Hepatocyte (in vitro differentiated cells): ENCODE measurements at regions not wholly inside any gene's neighbourhood (a gene's known extent, or its start where the extent isn't known, plus 50 kb on each side); places are given as distances from the start of the nearest gene placed in this dataset.

Experiments used
- DNase-seq: peaks from one replicate; pipeline ENCODE4 v3.0.0-alpha.2; 2016; ENCODE audit warnings: low spot score
- H2AFZ ChIP-seq: fragments of 200-600 bp; sonication (generic); 2 replicates; pipeline ENCODE4 v1.6.0; 2016; ENCODE audit warnings: antibody characterized with exemption, mild to moderate bottlenecking
- H3K27ac ChIP-seq: fragments of 200-600 bp; sonication (generic); 2 replicates; pipeline ENCODE4 v1.5.1; 2016; ENCODE audit warnings: mild to moderate bottlenecking
- H3K27me3 ChIP-seq: fragments of 200-600 bp; sonication (generic); 2 replicates; pipeline ENCODE4 v1.6.1; 2016
- H3K36me3 ChIP-seq: fragments of 200-600 bp; sonication (generic); replicated peaks from 2 replicates; pipeline ENCODE4 v1.5.1; 2016; ENCODE audit warnings: low read depth; ENCODE audit not compliant: insufficient read depth
- H3K4me1 ChIP-seq: fragments of 200-600 bp; sonication (generic); 2 replicates; pipeline ENCODE4 v1.5.1; 2016; ENCODE audit warnings: mild to moderate bottlenecking, moderate library complexity; ENCODE audit not compliant: insufficient read depth
- H3K4me2 ChIP-seq: fragments of 200-600 bp; sonication (generic); 2 replicates; pipeline ENCODE4 v1.6.0; 2016
- H3K4me3 ChIP-seq: fragments of 200-600 bp; sonication (generic); 2 replicates; pipeline ENCODE4 v1.5.1; 2016; ENCODE audit warnings: mild to moderate bottlenecking
- H3K79me2 ChIP-seq: fragments of 200-600 bp; sonication (generic); 2 replicates; pipeline ENCODE4 v1.6.0; 2017; ENCODE audit warnings: mild to moderate bottlenecking
- H3K9me2 ChIP-seq: fragments of 200-600 bp; sonication (generic); replicated peaks from 2 replicates; pipeline ENCODE4 v1.6.0; 2017; ENCODE audit warnings: mild to moderate bottlenecking; ENCODE audit not compliant: insufficient read depth
- H3K9me3 ChIP-seq: fragments of 200-600 bp; sonication (generic); 2 replicates; pipeline ENCODE4 v1.5.1; 2016; ENCODE audit warnings: low read depth, mild to moderate bottlenecking
- H4K20me1 ChIP-seq: fragments of 200-600 bp; sonication (generic); 2 replicates; pipeline ENCODE4 v1.6.0; 2016; ENCODE audit warnings: mild to moderate bottlenecking; ENCODE audit not compliant: insufficient read depth, poor library complexity, severe bottlenecking
- CTCF ChIP-seq: fragments of 200-600 bp; sonication (generic); IDR thresholded peaks from 2 replicates; pipeline ENCODE4 v1.5.1; 2016; ENCODE audit warnings: antibody characterized with exemption, mild to moderate bottlenecking; ENCODE audit not compliant: poor library complexity
- EZH2 ChIP-seq: fragments of 200-600 bp; sonication (generic); IDR thresholded peaks from 2 replicates; pipeline ENCODE4 v1.6.1; 2016; ENCODE audit warnings: antibody characterized with exemption, mild to moderate bottlenecking, borderline replicate concordance
- EZH2phosphoT487 ChIP-seq: fragments of 200-600 bp; sonication (generic); IDR thresholded peaks from one replicate; pipeline ENCODE4 v1.6.1; 2018; ENCODE audit warnings: antibody characterized with exemption, mild to moderate bottlenecking, low read depth, moderate library complexity; ENCODE audit not compliant: unreplicated experiment, severe bottlenecking
- WGBS: methylation state at CpG from one replicate; pipeline ENCODE4 v1.1.6; 2016; ENCODE audit warnings: low lambda C conversion rate; ENCODE audit errors: missing lambda C conversion rate; 5-methylcytosine and 5-hydroxymethylcytosine counted together

GRCh38 chr5:135150767-135151166 lies 116.7 kb upstream of the PITX1 start:
- no peaks in the 10 kb centered on the region for H3K79me2 ChIP-seq
- no peaks in the 10 kb centered on the region for H3K27me3 ChIP-seq
- no peaks in the 10 kb centered on the region for H3K9me2 ChIP-seq
- H3K4me1 ChIP-seq, result no peaks in the 10 kb centered on the region
- no peaks in the 10 kb centered on the region for H4K20me1 ChIP-seq
- no peak for DNase-seq
- no peak overlapping the region for H3K4me3 ChIP-seq
- H2AFZ ChIP-seq, result no peak overlapping the region
- H3K4me2 ChIP-seq, result no peak overlapping the region
- H3K36me3 ChIP-seq, result no peaks in the 10 kb centered on the region
- H3K27ac ChIP-seq, result no peak overlapping the region
- TF ChIP-seq EZH2phosphoT487, result no peak
- no peak for TF ChIP-seq CTCF
- no peak for TF ChIP-seq EZH2
- H3K9me3 ChIP-seq, result no peaks in the 10 kb centered on the region
- WGBS, result 67% methylated on average over 4 of the region's 4 CpGs

GRCh38 chr5:135149956-135150723 lies 116.1 kb upstream of the PITX1 start:
- TF ChIP-seq EZH2phosphoT487 (no peak), CTCF (no peak), EZH2 (no peak)
- WGBS, result 77% methylated on average over 13 of the region's 13 CpGs

GRCh38 chr5:135149229-135149955 lies 115.4 kb upstream of the PITX1 start:
- Histone ChIP-seq H3K4me3 (no peak overlapping the region), H3K9me3 (no peaks in the 10 kb centered on the region), H3K36me3 (no peaks in the 10 kb centered on the region), H3K9me2 (no peaks in the 10 kb centered on the region), H3K27ac (no peak overlapping the region), H3K79me2 (no peaks in the 10 kb centered on the region), H2AFZ (no peak overlapping the region), H4K20me1 (no peaks in the 10 kb centered on the region), H3K27me3 (no peaks in the 10 kb centered on the region), H3K4me2 (no peak overlapping the region), H3K4me1 (no peaks in the 10 kb centered on the region)
- 72% methylated on average over 5 of the region's 5 CpGs for WGBS
- TF ChIP-seq CTCF, result no peak
- no peak for TF ChIP-seq EZH2
- TF ChIP-seq EZH2phosphoT487, result no peak
- DNase-seq, result no peak

More at GRCh38 chr5:135149956-135150723, 116.1 kb upstream of the PITX1 start:
- no peaks in the 10 kb centered on the region for H4K20me1 ChIP-seq
- DNase-seq, result no peak
- H3K9me3 ChIP-seq, result no peaks in the 10 kb centered on the region
- no peak overlapping the region for H3K4me2 ChIP-seq
- H3K4me1 ChIP-seq, result no peaks in the 10 kb centered on the region
- H3K79me2 ChIP-seq, result no peaks in the 10 kb centered on the region
- no peak overlapping the region for H3K27ac ChIP-seq
- H2AFZ ChIP-seq, result no peak overlapping the region
- no peak overlapping the region for H3K4me3 ChIP-seq
- no peaks in the 10 kb centered on the region for H3K9me2 ChIP-seq
- H3K27me3 ChIP-seq, result no peaks in the 10 kb centered on the region
- no peaks in the 10 kb centered on the region for H3K36me3 ChIP-seq
